Fibroblast of lung (primary cell): ENCODE measurements at regions not wholly inside any gene's neighbourhood (a gene's known extent, or its start where the extent isn't known, plus 50 kb on each side); places are given as distances from the start of the nearest gene placed in this dataset.

Experiments
- EZH2 ChIP-seq: IDR thresholded peaks from 2 replicates; pipeline ENCODE4 v1.5.1; 2012; ENCODE audit warnings: low read length, control low read depth, mild to moderate bottlenecking; ENCODE audit errors: missing control alignments
- TF ChIP-seq, protein P1 (sequence below), 2 donors: IDR thresholded peaks in 1 of 2; conservative IDR thresholded peaks in 1 of 2; 1 replicate in 1 of 2; 2 replicates in 1 of 2; pipeline ENCODE4 v1.5.1; 2011 to 2012; ENCODE audit warnings: low read length in 2 of 2, control low read depth in 1 of 2, inconsistent platforms in 1 of 2, low read depth in 1 of 2, mild to moderate bottlenecking in 1 of 2

GRCh38 chr9:30299126-30299780 is 2085.2 kb upstream of the ACO1 start:
- TF ChIP-seq, protein P1, sequence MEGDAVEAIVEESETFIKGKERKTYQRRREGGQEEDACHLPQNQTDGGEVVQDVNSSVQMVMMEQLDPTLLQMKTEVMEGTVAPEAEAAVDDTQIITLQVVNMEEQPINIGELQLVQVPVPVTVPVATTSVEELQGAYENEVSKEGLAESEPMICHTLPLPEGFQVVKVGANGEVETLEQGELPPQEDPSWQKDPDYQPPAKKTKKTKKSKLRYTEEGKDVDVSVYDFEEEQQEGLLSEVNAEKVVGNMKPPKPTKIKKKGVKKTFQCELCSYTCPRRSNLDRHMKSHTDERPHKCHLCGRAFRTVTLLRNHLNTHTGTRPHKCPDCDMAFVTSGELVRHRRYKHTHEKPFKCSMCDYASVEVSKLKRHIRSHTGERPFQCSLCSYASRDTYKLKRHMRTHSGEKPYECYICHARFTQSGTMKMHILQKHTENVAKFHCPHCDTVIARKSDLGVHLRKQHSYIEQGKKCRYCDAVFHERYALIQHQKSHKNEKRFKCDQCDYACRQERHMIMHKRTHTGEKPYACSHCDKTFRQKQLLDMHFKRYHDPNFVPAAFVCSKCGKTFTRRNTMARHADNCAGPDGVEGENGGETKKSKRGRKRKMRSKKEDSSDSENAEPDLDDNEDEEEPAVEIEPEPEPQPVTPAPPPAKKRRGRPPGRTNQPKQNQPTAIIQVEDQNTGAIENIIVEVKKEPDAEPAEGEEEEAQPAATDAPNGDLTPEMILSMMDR (conservative IDR thresholded peaks at IDR 0.05 in 1 of 2, IDR thresholded peaks at IDR 0.05 in 1 of 2; ENCODE audit: low read depth in 1 of 2, low read length in 2 of 2): no peak
- TF ChIP-seq EZH2: no peak
